GM10266 (cell line): ENCODE measurements at regions not wholly inside any gene's neighbourhood (a gene's known extent, or its start where the extent isn't known, plus 50 kb on each side); places are given as distances from the start of the nearest gene placed in this dataset.

Source experiments
- DNase-seq: peaks from one replicate; pipeline ENCODE4 v3.0.0; 2012; ENCODE audit errors: extremely low spot score
- TF ChIP-seq, protein P1 (sequence below): IDR thresholded peaks from 2 replicates; pipeline ENCODE4 v1.5.1; 2012; ENCODE audit warnings: mild to moderate bottlenecking, low read depth; ENCODE audit not compliant: control insufficient read depth, insufficient read depth; ENCODE audit errors: missing control alignments

DNA sequence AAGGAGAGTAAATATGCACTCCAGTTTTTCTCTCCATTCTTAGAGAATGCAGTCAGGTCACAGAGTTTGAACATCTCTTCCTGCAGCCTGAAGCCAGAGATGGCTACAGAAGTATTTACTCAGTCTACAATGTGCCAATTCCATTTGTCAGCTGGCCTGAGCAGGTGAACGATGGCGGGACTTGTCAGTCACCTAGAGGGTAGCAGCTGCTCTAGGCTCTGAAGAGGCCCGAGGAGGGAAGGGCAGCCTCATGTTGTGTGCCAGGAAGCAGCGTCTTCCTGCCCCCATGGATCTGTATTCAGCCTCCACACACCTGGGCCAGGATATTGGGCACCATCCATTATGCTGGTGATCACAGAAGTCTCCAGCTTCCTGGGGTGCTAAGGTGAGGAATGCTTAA lies 316.7 kb upstream of the CHAC2 start:
- TF ChIP-seq, protein P1, sequence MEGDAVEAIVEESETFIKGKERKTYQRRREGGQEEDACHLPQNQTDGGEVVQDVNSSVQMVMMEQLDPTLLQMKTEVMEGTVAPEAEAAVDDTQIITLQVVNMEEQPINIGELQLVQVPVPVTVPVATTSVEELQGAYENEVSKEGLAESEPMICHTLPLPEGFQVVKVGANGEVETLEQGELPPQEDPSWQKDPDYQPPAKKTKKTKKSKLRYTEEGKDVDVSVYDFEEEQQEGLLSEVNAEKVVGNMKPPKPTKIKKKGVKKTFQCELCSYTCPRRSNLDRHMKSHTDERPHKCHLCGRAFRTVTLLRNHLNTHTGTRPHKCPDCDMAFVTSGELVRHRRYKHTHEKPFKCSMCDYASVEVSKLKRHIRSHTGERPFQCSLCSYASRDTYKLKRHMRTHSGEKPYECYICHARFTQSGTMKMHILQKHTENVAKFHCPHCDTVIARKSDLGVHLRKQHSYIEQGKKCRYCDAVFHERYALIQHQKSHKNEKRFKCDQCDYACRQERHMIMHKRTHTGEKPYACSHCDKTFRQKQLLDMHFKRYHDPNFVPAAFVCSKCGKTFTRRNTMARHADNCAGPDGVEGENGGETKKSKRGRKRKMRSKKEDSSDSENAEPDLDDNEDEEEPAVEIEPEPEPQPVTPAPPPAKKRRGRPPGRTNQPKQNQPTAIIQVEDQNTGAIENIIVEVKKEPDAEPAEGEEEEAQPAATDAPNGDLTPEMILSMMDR: no peak
- DNase-seq: no peak

DNA sequence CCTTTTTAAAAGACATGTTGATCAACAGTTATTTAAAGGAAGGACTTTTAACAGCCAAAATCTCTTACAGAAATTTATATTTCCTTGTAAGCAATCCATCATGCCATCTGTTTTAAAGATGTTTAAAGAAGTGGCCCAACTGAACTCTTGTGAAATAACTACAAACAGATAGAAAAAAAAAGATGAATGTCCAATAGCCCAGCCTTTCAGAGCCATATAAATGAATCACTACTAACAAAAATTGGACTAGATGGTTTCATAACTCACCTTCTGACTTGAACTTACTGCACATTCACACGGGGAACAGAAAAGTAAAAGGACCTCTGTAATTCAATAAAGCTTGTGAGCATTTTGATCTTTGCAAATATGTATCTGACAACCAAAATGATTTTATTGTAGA lies 319.0 kb upstream of the CHAC2 start:
- TF ChIP-seq, protein P1: no peak
- no peak for DNase-seq

DNA sequence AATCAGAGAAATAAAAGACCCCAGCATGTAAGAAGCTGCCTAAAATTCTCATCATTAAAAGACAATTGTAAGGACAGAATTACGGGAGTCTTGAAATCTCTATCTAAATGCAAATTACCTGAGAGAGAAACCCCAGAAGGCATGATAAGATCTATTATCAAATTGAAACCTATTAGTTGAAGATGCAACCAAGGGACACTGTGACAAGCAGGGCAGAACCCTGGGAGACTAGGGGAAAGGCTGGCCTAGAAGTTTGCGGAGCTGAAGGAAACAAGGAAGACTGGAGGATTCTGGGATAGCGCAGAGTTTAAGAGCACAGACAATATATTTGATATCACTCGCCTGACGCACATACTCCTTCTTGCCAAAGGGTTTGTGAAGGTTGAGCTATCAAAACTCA lies 319.5 kb upstream of the CHAC2 start:
- TF ChIP-seq, protein P1: no peak
- DNase-seq: no peak

DNA sequence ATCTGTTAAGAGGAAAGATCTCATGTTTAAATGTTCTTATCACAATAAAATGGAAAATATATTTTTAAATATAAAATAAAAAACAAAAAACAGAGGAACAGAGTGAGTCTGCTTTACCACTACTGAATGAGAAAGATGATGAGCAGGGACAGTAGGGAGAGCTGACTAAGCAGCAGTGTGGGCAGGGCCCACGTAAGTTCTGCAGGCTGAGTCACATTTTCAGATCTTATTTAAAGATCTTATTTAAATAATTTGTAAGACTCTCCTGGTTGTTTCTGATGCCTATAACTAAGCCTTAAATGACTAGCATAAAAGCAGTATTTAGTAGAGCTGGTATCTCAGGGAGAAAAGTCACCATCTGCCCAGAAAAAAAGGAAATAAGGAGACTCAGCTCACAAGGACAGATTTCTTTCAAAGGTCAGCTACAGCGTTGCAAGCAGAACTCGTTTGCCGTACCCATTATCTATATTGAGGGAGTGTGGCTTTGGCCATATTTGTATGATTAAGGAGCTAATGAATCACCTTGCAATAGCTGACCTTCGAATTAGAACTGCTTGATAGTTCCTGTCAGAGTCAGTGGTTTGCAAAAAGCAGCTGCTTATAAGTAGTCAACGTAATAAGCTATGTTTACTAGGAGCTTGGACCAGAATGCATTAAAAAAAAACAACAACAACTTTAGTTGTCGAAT lies 322.1 kb upstream of the CHAC2 start:
- TF ChIP-seq, protein P1: no peak
- no peak for DNase-seq

DNA sequence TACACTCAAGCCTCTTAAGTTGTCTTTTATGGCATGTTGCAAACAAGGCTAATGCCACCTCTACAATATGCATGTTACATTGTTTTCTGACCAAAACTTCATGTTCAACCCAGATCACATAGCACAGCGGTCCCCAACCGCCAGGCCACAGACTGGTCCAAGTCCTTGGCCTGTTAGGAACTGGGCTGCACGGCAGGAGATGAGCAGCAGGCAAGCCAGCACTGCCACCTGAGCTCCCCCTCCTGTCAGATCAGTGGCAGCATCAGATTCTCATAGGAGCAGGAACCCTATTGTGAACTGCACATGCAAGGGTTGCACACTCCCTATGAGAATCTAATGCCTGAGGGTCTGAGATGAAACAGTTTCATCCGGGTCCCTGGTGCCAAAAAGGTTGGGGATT lies 324.8 kb upstream of the CHAC2 start:
- TF ChIP-seq, protein P1: peak; percentile 16
- DNase-seq: no peak

DNA sequence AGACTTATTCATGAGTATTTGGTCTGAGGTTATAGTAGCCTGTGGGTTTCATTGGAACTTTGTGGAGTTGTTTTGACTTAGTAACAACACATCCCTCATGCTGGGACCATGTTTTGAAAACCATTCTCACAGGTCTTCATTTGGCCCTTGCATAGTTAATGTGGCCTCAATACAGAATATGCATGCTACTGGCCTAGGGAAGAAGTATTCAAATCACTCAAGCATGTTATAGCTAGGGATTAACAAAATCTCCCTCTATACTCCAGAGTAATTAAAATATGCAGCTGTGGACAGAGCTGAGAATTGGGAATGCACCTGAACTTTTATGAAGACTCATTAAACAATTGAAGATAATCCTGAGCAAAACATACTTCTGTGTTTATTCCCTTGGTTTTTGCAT lies 325.5 kb upstream of the CHAC2 start:
- no peak for DNase-seq

DNA sequence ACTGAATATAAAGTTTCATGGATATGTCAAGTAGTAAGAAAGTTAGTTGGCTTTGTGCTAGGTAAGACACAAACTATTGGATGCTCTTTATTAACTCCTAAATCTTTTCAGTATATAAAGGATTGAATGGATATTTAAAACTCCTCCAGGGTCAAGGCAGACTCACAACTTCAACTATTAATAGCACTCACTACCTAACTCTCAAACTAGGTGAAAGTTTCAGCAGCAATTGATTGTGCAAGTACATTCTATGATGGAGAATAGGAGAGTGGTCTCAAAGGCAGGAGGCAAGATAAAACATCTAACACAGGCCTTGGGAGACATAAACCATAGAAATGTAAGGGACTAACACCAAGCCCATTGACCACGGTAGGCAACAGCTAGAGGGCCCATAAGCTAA lies 328.9 kb upstream of the CHAC2 start:
- TF ChIP-seq, protein P1: no peak
- no peak for DNase-seq

More for the DNA sequence above, 325.5 kb upstream of the CHAC2 start:
- TF ChIP-seq, protein P1: no peak
